Endodermal cell (in vitro differentiated cells): ENCODE measurements at regions not wholly inside any gene's neighbourhood (a gene's known extent, or its start where the extent isn't known, plus 50 kb on each side); places are given as distances from the start of the nearest gene placed in this dataset.

Experiments used
- DNase-seq: peaks from one replicate; pipeline ENCODE4 v3.0.0-alpha.2; 2017
- H3K27ac ChIP-seq: 2 replicates; pipeline ENCODE4 v1.5.1; 2013; ENCODE audit warnings: mild to moderate bottlenecking, low read depth, low read length, moderate library complexity
- H3K27me3 ChIP-seq: 2 replicates; pipeline ENCODE4 v1.6.1; 2013; ENCODE audit warnings: mild to moderate bottlenecking, low read length, moderate library complexity; ENCODE audit not compliant: insufficient read depth, control insufficient read depth, poor library complexity, severe bottlenecking
- H3K36me3 ChIP-seq: 2 replicates; pipeline ENCODE4 v1.7.0; 2013; ENCODE audit warnings: mild to moderate bottlenecking, low read length, moderate library complexity; ENCODE audit not compliant: control insufficient read depth, insufficient read depth
- H3K4me1 ChIP-seq: one replicate; pipeline ENCODE4 v1.7.0; 2013; ENCODE audit warnings: low read length; ENCODE audit not compliant: control insufficient read depth, insufficient read depth
- H3K4me3 ChIP-seq: 2 replicates; pipeline ENCODE4 v1.5.1; 2013; ENCODE audit warnings: mild to moderate bottlenecking, low read length, moderate library complexity
- H3K9ac ChIP-seq: 2 replicates; pipeline ENCODE4 v1.6.1; 2013; ENCODE audit warnings: mild to moderate bottlenecking, low read length, moderate library complexity; ENCODE audit not compliant: poor library complexity, severe bottlenecking; ENCODE audit errors: extremely low read depth
- H3K9me3 ChIP-seq: 2 replicates; pipeline ENCODE4 v1.6.1; 2013; ENCODE audit warnings: mild to moderate bottlenecking, low read length, moderate library complexity; ENCODE audit not compliant: control insufficient read depth
- H3K27ac Mint-ChIP-seq: 2 replicates; pipeline ENCODE4 v1.8.0; 2020; ENCODE audit warnings: mixed read lengths
- H3K27me3 Mint-ChIP-seq: 2 replicates; pipeline ENCODE4 v1.8.0; 2021; ENCODE audit warnings: mild to moderate bottlenecking, mixed read lengths; ENCODE audit not compliant: insufficient read depth
- H3K36me3 Mint-ChIP-seq: 2 replicates; pipeline ENCODE4 v1.8.0; 2020; ENCODE audit warnings: low read depth, mixed read lengths
- H3K4me1 Mint-ChIP-seq: 2 replicates; pipeline ENCODE4 v1.8.0; 2020; ENCODE audit warnings: mixed read lengths
- H3K4me3 Mint-ChIP-seq: 2 replicates; pipeline ENCODE4 v1.8.0; 2020; ENCODE audit warnings: mild to moderate bottlenecking, moderate library complexity, mixed read lengths
- H3K9me3 Mint-ChIP-seq: 2 replicates; pipeline ENCODE4 v1.8.0; 2020; ENCODE audit warnings: mild to moderate bottlenecking, mixed read lengths
- WGBS, 2 experiments: methylation state at CpG; one replicate each; pipeline versions ENCODE4 v1.1.5 to v1.1.7; 2013; ENCODE audit warnings: missing lambda C conversion rate in 2 of 2, mixed read lengths in 1 of 2; ENCODE audit not compliant: insufficient coverage in 1 of 2, insufficient read length in 1 of 2; 5-methylcytosine and 5-hydroxymethylcytosine counted together
- TF ChIP-seq, protein P1 (sequence below): fragments of 200-600 bp; sonication (generic); conservative IDR thresholded peaks from 2 replicates; pipeline ENCODE4 v1.5.0; 2021; ENCODE audit warnings: antibody characterized with exemption, mild to moderate bottlenecking

DNA sequence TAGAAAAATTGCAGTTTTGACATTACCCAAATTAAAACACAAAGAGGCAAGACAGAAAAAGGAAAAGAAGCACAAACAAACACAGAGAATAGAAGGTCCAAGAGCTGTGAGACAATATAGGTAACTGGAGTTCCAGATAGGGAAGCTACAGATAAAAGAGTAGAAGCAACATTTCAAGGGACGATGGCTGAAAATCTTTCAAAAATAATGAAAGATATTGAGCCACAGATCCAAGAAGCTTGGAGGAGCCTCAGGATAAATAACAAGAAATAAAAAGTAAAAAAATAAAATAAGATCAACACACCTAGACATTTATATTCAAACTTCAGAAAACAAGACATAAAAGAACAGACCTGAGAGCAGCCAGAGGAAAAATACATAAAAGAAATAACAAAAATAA, 164.9 kb downstream of the FNDC1 start:
- H3K4me1 Mint-ChIP-seq, result no peaks in the 10 kb centered on the region
- no peak overlapping the region for H3K9ac ChIP-seq
- peaks cover 13% of the 10 kb centered on the region for H3K9me3 Mint-ChIP-seq
- H3K36me3 Mint-ChIP-seq, result no peaks in the 10 kb centered on the region
- no peak for DNase-seq
- H3K4me3 Mint-ChIP-seq, result no peak overlapping the region
- no peak overlapping the region for H3K27ac Mint-ChIP-seq
- peaks cover 51% of the 10 kb centered on the region for H3K9me3 ChIP-seq
- H3K4me3 ChIP-seq, result no peak overlapping the region
- no peak overlapping the region for H3K27ac ChIP-seq
- no peaks in the 10 kb centered on the region for H3K27me3 ChIP-seq
- TF ChIP-seq, protein P1, sequence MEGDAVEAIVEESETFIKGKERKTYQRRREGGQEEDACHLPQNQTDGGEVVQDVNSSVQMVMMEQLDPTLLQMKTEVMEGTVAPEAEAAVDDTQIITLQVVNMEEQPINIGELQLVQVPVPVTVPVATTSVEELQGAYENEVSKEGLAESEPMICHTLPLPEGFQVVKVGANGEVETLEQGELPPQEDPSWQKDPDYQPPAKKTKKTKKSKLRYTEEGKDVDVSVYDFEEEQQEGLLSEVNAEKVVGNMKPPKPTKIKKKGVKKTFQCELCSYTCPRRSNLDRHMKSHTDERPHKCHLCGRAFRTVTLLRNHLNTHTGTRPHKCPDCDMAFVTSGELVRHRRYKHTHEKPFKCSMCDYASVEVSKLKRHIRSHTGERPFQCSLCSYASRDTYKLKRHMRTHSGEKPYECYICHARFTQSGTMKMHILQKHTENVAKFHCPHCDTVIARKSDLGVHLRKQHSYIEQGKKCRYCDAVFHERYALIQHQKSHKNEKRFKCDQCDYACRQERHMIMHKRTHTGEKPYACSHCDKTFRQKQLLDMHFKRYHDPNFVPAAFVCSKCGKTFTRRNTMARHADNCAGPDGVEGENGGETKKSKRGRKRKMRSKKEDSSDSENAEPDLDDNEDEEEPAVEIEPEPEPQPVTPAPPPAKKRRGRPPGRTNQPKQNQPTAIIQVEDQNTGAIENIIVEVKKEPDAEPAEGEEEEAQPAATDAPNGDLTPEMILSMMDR, result no peak
- H3K4me1 ChIP-seq, result no peaks in the 10 kb centered on the region
- H3K36me3 ChIP-seq, result no peaks in the 10 kb centered on the region
- H3K27me3 Mint-ChIP-seq, result peaks cover 11% of the 10 kb centered on the region
- WGBS, 2 experiments, result 79 to 100% methylated on average over 1 of the region's 1 CpG

DNA sequence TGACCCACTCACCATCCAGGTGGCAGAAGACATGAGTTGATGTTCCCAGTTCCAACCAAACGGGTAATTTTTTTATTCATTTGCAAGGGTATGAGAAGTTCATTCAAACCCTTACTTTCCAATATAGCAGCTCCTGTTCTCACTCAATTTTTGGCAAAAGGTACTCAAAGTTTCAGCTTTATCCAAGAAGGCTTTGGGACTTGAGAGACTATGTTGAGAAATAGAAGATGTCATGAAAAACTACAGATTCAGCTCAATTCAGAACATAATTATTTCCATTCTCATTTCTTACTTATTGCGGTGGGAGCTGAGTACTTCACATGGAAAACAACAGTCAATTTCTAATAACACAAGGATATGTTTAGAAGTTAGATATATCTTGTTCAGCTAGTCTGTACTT, 162.3 kb downstream of the FNDC1 start:
- H3K36me3 Mint-ChIP-seq, result no peaks in the 10 kb centered on the region
- Histone ChIP-seq H3K27ac (no peak overlapping the region), H3K4me1 (no peaks in the 10 kb centered on the region), H3K4me3 (no peak overlapping the region), H3K9ac (no peak overlapping the region), H3K36me3 (no peaks in the 10 kb centered on the region), H3K9me3 (peaks cover 38% of the 10 kb centered on the region), H3K27me3 (no peaks in the 10 kb centered on the region)
- TF ChIP-seq, protein P1, result no peak
- DNase-seq, result no peak
- no peak overlapping the region for H3K4me3 Mint-ChIP-seq
- H3K27ac Mint-ChIP-seq, result no peak overlapping the region
- H3K27me3 Mint-ChIP-seq, result peaks cover 14% of the 10 kb centered on the region
- H3K4me1 Mint-ChIP-seq, result no peaks in the 10 kb centered on the region
- H3K9me3 Mint-ChIP-seq, result peaks cover 13% of the 10 kb centered on the region
- 69% methylated on average over 2 of the region's 2 CpGs; no CpG with 5 or more reads in 1 of the 2 experiments for WGBS, 2 experiments

DNA sequence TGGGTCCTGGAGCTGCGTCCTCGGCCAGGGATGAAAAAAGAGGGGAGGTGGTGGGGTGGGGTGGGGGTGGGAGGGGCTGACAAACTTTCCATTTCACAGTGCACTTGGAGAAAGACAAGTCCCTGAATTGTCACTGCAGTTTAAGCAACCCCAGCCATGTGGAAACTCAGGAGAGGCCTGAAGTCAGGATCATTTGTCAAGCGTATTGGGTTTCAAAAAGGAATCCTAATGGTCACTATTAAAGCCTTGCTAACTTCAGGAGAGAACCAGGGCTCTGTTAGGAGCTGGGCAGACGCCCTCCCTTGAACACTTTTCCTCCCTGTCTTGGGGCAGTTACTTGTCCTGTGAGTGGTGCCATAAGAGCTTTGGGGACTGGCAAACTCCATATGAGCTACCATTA, 159.9 kb downstream of the FNDC1 start:
- no peaks in the 10 kb centered on the region for H3K4me1 ChIP-seq
- no peak overlapping the region for H3K27ac Mint-ChIP-seq
- no peak overlapping the region for H3K9ac ChIP-seq
- no peaks in the 10 kb centered on the region for H3K4me1 Mint-ChIP-seq
- H3K9me3 Mint-ChIP-seq, result peaks cover 13% of the 10 kb centered on the region
- H3K4me3 Mint-ChIP-seq, result no peak overlapping the region
- no peak for DNase-seq
- peaks cover 27% of the 10 kb centered on the region for H3K9me3 ChIP-seq
- H3K36me3 Mint-ChIP-seq, result no peaks in the 10 kb centered on the region
- 67 to 81% methylated on average over 2 to 4 of the region's 4 CpGs for WGBS, 2 experiments
- peaks cover 6% of the 10 kb centered on the region for H3K27me3 Mint-ChIP-seq
- TF ChIP-seq, protein P1, result no peak
- no peak overlapping the region for H3K4me3 ChIP-seq
- H3K36me3 ChIP-seq, result no peaks in the 10 kb centered on the region
- H3K27ac ChIP-seq, result no peak overlapping the region
- no peaks in the 10 kb centered on the region for H3K27me3 ChIP-seq
